GM10266 (cell line): ENCODE measurements at regions not wholly inside any gene's neighbourhood (a gene's known extent, or its start where the extent isn't known, plus 50 kb on each side); places are given as distances from the start of the nearest gene placed in this dataset.

Source experiments
- DNase-seq: peaks from one replicate; pipeline ENCODE4 v3.0.0; 2012; ENCODE audit errors: extremely low spot score
- CTCF ChIP-seq: IDR thresholded peaks from 2 replicates; pipeline ENCODE4 v1.5.1; 2012; ENCODE audit warnings: mild to moderate bottlenecking, low read depth; ENCODE audit not compliant: control insufficient read depth, insufficient read depth; ENCODE audit errors: missing control alignments

GRCh38 chr6:115677198-115677597 lies 383.5 kb downstream of the FRK start:
- TF ChIP-seq CTCF, result no peak
- no peak for DNase-seq

DNA sequence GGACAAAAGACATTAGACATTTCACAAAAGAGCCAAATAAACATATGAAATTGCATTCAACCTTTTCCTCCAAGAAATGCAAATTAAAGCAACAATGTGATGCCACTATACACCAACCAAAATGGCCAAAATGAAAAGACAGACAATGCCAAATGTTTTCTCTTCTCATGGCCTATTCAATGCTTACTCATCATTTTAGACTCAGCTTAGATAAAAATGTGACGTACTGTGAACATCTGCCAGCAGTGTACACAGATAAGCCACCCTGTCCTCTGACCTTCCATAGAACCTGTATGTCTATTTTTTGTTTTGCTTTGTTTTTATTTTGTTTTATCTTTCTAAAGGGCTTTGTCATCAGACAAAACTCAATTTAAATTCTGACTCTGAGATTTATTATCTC lies 385.2 kb downstream of the FRK start:
- TF ChIP-seq CTCF, result no peak
- no peak for DNase-seq

- no peak for TF ChIP-seq CTCF
- DNase-seq, result no peak
Observed at GRCh38 chr6:115668781-115669180, 391.9 kb downstream of the FRK start.

DNA sequence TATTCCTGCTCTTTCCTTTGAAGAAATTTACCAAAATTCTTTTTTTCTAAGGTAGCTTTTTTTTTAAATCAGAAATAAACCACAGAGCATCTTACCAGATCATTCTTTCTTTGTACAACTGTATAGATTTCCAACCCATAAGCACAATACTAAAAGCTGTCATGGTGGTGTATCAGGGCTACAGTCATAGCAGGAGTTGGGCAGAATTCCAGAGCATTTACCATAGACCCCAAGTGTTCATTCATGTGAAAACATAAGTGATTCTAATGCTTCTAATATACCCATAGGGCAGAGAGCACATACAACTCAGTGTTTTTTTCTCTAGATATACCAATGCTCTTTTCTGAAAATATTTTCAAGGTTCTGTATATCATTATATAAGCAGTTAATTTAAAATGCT lies 392.5 kb downstream of the FRK start:
- TF ChIP-seq CTCF, result no peak
- DNase-seq, result no peak

DNA sequence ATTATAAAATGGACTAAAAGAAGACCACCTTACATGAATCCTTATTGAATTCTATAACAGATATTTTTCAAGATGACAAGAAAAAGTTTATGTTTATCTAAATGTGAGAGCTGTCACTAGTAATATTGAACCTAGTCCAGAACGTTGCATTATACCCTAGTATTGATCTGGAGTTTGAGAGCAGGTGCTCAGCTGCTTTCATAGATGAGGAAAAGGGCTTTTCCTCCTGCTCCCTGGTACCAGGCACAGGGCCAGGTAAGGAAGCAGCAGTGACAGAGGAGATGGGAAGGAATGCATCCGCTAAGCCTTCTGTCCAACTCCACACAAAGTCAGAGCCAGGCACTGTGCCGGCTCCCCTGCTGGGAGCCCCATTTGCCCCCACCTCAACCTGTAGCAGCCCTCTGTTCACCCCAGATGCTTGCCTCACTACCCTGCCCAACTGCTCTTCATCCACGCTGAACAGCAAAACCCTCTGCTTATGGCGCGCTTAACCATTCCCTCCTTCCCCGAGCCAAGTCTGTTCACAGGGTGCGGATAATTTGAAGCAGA lies 393.1 kb downstream of the FRK start:
- DNase-seq, result no peak
- TF ChIP-seq CTCF, result no peak

GRCh38 chr6:115666997-115667396 lies 393.7 kb downstream of the FRK start:
- no peak for TF ChIP-seq CTCF
- DNase-seq, result no peak

DNA sequence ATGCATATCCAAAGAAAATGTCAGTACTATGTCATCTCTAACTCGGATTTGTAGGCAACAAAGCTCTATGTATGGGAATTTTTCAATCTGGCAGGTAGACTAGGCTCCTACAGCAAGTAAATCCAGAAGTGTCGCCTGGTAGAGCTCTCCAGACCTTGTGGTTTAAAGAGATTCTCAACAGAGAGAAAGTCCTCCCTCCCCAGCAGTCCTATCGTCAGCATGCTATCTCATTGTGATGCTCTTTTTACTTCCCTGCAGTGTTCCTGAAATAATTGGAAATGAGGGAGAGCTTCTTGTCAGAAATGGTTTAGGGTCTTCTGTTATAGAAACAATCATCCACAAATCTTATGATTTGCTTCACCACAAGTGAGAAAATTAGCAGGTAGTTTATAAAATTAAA lies 395.4 kb downstream of the FRK start:
- no peak for TF ChIP-seq CTCF
- no peak for DNase-seq
